Muscle of back (tissue), 3 donors: ENCODE measurements at regions not wholly inside any gene's neighbourhood (a gene's known extent, or its start where the extent isn't known, plus 50 kb on each side); places are given as distances from the start of the nearest gene placed in this dataset.

ENCODE experiments used
- DNase-seq, 3 donors: peaks; one replicate each; pipeline versions ENCODE4 v3.0.0 to v3.0.0-alpha.2; 2013

GRCh38 chr6:137690034-137690433, 177.0 kb upstream of the TNFAIP3 start:
- no peak for DNase-seq

- DNase-seq = no peak
Observed at GRCh38 chr6:137690721-137691120, 176.3 kb upstream of the TNFAIP3 start.

- DNase-seq = no peak
Observed at GRCh38 chr6:137692308-137692707, 174.8 kb upstream of the TNFAIP3 start.

GRCh38 chr6:137692806-137693205, 174.3 kb upstream of the TNFAIP3 start:
- no peak for DNase-seq

- no peak for DNase-seq
Observed at GRCh38 chr6:137693711-137694110, 173.3 kb upstream of the TNFAIP3 start.

GRCh38 chr6:137696765-137697164, 170.3 kb upstream of the TNFAIP3 start:
- DNase-seq = no peak

GRCh38 chr6:137697267-137697938, 169.7 kb upstream of the TNFAIP3 start:
- DNase-seq = peak in 1 of 3 donors; percentile 27

GRCh38 chr6:137698636-137699030, 168.4 kb upstream of the TNFAIP3 start:
- peak in 1 of 3 donors; percentile 42 for DNase-seq

GRCh38 chr6:137699031-137699683, 167.9 kb upstream of the TNFAIP3 start:
- DNase-seq = peak in 1 of 3 donors; percentile 29

GRCh38 chr6:137700161-137700560, 166.9 kb upstream of the TNFAIP3 start:
- DNase-seq = no peak

- DNase-seq = no peak
Observed at GRCh38 chr6:137700751-137701477, 166.1 kb upstream of the TNFAIP3 start.

GRCh38 chr6:137701942-137702341, 165.1 kb upstream of the TNFAIP3 start:
- DNase-seq = no peak

GRCh38 chr6:137702791-137703424, 164.2 kb upstream of the TNFAIP3 start:
- no peak for DNase-seq

- DNase-seq = no peak
Observed at GRCh38 chr6:137704802-137705159, 162.3 kb upstream of the TNFAIP3 start.

GRCh38 chr6:137705160-137706082, 161.6 kb upstream of the TNFAIP3 start:
- DNase-seq = peak; percentile 48 to 79 (median 69)

GRCh38 chr6:137706083-137706750, 160.8 kb upstream of the TNFAIP3 start:
- DNase-seq = no peak

GRCh38 chr6:137707038-137707589, 159.9 kb upstream of the TNFAIP3 start:
- DNase-seq = no peak

GRCh38 chr6:137707590-137708360, 159.3 kb upstream of the TNFAIP3 start:
- peak; percentile 76 to 89 (median 78) for DNase-seq

GRCh38 chr6:137708481-137708880, 158.6 kb upstream of the TNFAIP3 start:
- DNase-seq = no peak
